GM06990 (cell line): ENCODE measurements at regions not wholly inside any gene's neighbourhood (a gene's known extent, or its start where the extent isn't known, plus 50 kb on each side); places are given as distances from the start of the nearest gene placed in this dataset.

Source experiments
- DNase-seq: peaks from one replicate; pipeline ENCODE4 v3.0.0-alpha.2; 2011; ENCODE audit not compliant: insufficient read length; ENCODE audit errors: extremely low read depth
- H3K27me3 ChIP-seq: replicated peaks from 2 replicates; pipeline ENCODE4 v1.6.0; 2011; ENCODE audit warnings: low read length; ENCODE audit not compliant: control insufficient read depth, insufficient read depth
- H3K36me3 ChIP-seq: 2 replicates; pipeline ENCODE4 v1.5.1; 2011; ENCODE audit warnings: low read length; ENCODE audit not compliant: control insufficient read depth, insufficient read depth
- H3K4me3 ChIP-seq: replicated peaks from 2 replicates; pipeline ENCODE4 v1.5.1; 2011; ENCODE audit warnings: low read depth, mild to moderate bottlenecking, control low read depth, low read length
- TF ChIP-seq, protein P1 (sequence below): IDR thresholded peaks from 2 replicates; pipeline ENCODE4 v1.5.1; 2011; ENCODE audit warnings: low read length, control low read depth, mild to moderate bottlenecking, inconsistent platforms; ENCODE audit not compliant: insufficient read depth, poor library complexity, severe bottlenecking

DNA sequence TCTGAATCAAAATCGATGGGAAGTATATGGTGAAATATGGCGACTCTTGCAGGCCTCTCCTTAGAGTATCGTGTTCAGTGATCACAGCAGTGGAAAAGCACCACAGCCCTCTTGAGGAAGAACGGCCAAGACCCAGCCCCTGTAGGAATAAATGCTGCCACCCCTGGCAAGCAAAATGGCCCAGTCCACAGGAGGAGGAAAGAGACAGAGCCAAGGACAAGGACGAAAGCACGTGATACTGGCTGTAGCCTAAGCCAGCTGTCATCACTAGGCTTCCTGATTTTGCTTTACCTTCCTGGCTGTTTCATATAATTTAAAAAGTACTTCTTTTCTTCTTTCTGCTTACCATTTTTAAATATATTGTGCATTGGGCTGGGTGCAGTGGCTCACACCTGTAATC, 395.0 kb upstream of the SHH start:
- Histone ChIP-seq H3K27me3 (no peaks in the 10 kb centered on the region; the same call in 1 of the 2 replicates), H3K4me3 (no peak overlapping the region), H3K36me3 (no peaks in the 10 kb centered on the region)
- no peak for DNase-seq
- TF ChIP-seq, protein P1, sequence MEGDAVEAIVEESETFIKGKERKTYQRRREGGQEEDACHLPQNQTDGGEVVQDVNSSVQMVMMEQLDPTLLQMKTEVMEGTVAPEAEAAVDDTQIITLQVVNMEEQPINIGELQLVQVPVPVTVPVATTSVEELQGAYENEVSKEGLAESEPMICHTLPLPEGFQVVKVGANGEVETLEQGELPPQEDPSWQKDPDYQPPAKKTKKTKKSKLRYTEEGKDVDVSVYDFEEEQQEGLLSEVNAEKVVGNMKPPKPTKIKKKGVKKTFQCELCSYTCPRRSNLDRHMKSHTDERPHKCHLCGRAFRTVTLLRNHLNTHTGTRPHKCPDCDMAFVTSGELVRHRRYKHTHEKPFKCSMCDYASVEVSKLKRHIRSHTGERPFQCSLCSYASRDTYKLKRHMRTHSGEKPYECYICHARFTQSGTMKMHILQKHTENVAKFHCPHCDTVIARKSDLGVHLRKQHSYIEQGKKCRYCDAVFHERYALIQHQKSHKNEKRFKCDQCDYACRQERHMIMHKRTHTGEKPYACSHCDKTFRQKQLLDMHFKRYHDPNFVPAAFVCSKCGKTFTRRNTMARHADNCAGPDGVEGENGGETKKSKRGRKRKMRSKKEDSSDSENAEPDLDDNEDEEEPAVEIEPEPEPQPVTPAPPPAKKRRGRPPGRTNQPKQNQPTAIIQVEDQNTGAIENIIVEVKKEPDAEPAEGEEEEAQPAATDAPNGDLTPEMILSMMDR, result no peak

DNA sequence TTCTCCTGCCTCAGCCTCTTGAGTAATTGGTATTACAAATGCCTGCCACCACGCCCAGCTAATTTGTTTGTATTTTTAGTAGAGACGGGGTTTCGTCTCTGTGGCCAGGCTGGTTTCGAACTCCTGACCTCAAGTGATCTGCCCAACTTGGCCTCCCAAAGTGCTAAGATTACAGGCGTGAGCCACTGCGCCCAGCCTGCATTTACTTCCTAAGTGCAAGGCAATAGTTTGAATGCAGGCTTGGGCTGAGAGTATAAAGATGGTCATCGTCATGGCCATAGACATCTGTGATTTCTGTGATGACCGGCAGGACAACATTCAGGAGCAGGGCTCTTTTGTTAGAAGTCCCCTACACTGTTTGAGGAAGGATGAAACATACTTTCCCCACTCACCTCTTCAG, 393.9 kb upstream of the SHH start:
- H3K4me3 ChIP-seq, result no peak overlapping the region
- no peaks in the 10 kb centered on the region; the same call in 1 of the 2 replicates for H3K27me3 ChIP-seq
- DNase-seq, result no peak
- no peaks in the 10 kb centered on the region for H3K36me3 ChIP-seq
- TF ChIP-seq, protein P1, result no peak

DNA sequence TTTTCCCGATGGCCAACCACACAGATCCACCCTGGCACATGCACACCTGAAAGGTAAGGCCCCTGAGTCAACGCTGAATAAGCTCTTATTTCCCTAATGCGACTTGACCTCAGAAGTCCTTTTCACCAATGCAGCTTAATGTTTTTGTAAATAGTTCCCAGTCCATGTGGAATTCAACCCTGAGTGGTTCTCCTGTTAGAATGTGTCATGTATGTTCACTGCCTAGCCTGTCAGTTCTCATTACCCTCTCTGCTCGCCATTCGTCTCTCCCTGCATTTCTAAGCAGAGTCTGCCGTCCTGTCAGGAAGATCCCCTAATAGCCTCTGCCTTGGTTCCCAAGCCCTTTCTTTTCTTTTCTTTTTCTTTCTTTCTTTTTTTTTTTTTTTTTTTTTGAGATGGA, 392.6 kb upstream of the SHH start:
- H3K4me3 ChIP-seq, result no peak overlapping the region
- H3K27me3 ChIP-seq, result no peaks in the 10 kb centered on the region; the same call in 1 of the 2 replicates
- TF ChIP-seq, protein P1, result no peak
- DNase-seq, result no peak
- H3K36me3 ChIP-seq, result no peaks in the 10 kb centered on the region

DNA sequence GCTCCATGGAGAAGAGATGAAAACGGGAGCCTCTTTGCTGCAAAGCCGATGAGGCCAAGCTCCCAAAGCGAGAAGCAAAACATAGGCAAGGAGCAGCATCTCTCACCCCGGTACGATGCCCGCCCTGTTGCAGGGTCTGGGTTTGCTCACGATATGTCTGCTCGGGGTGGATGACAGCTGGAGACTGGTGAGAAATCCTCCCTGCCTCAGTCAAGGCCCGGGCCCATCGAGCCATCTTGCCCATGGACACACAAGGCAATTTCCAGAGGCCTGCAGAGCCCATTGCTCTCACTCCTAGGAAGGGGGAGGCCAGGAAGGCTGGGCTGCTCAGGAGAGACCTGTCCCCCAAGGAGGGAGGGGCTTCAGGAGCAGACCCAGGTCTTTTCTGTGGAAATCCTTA, 391.7 kb upstream of the SHH start:
- TF ChIP-seq, protein P1, result no peak
- Histone ChIP-seq H3K36me3 (no peaks in the 10 kb centered on the region), H3K27me3 (no peaks in the 10 kb centered on the region; the same call in 1 of the 2 replicates), H3K4me3 (no peak overlapping the region)
- DNase-seq, result no peak

DNA sequence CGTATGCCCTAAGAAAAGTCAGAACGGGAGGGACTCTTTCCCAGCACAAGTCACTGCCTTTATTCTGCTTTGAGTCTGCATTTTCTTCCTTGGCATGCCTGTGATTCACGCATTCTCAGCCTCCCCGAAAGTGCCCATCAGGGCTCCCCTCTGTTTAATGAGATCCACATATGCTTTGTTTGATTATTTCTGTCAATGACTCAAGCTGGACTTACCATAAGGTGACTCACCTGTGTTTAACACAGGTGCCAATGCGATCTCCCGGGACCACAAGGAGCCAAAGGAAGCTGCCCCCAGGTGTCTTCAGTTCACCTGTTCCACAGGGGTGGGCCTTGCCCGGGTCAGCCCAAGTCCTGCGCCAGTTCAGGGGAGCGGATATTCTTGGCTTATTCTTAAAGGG, 386.0 kb upstream of the SHH start:
- no peaks in the 10 kb centered on the region for H3K36me3 ChIP-seq
- no peaks in the 10 kb centered on the region; the same call in 1 of the 2 replicates for H3K27me3 ChIP-seq
- no peak for DNase-seq
- TF ChIP-seq, protein P1, result no peak
- H3K4me3 ChIP-seq, result no peak overlapping the region

DNA sequence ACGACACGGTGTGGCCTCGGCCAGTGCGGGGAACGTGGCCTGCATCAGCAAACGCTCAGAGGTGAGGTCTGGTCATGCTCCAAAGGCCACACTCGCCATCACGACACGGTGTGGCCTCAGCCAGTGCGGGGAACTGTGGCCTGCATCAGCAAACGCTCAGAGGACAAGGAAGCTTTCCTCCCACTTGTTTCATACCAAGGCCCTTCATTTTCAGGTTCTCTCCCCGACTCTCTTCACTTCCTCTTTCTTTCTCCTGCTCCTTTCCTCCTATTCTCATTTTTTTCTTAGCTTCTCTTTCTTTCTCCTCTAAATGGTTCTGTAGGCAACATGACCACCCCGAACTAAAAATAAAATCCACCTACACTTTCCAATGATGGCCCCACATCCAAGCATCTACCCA, 384.4 kb upstream of the SHH start:
- Histone ChIP-seq H3K4me3 (no peak overlapping the region), H3K27me3 (no peaks in the 10 kb centered on the region; the same call in 1 of the 2 replicates), H3K36me3 (no peaks in the 10 kb centered on the region)
- TF ChIP-seq, protein P1, result no peak
- no peak for DNase-seq
